Common myeloid progenitor, CD34-positive (primary cell): ENCODE measurements at regions not wholly inside any gene's neighbourhood (a gene's known extent, or its start where the extent isn't known, plus 50 kb on each side); places are given as distances from the start of the nearest gene placed in this dataset.

Experiments
- CTCF ChIA-PET: fragments of 350-600 bp; sonication (Branson Sonifier 250); formaldehyde crosslinking; loops from one replicate; lab custom pipeline; 2021; ENCODE audit warnings: antibody characterized with exemption; lab: Charles Lee
- POLR2A ChIA-PET: fragments of 350-600 bp; sonication (Branson Sonifier 250); formaldehyde crosslinking; loops from one replicate; lab custom pipeline; 2021; ENCODE audit warnings: antibody characterized with exemption; lab: Charles Lee
- DNase-seq, 3 donors: peaks; one replicate each; pipeline versions ENCODE4 v3.0.0 to v3.0.0-alpha.2; 2013
- H3K27ac ChIP-seq, 2 experiments: 1 replicate in 1 of 2; 2 replicates in 1 of 2; pipeline ENCODE4 v1.7.0; 2013; ENCODE audit warnings: inconsistent platforms in 2 of 2, low read length in 2 of 2, mild to moderate bottlenecking in 2 of 2, low read depth in 1 of 2, moderate library complexity in 1 of 2; ENCODE audit not compliant: severe bottlenecking in 2 of 2, insufficient read depth in 1 of 2, poor library complexity in 1 of 2
- H3K27me3 ChIP-seq, 5 experiments: replicated peaks in 2 of 5; 1 replicate in 3 of 5; 2 replicates in 2 of 5; pipeline versions ENCODE4 v1.6.1 to v1.7.0; 2013; ENCODE audit warnings: low read length in 4 of 5, mild to moderate bottlenecking in 2 of 5, moderate library complexity in 2 of 5, inconsistent platforms in 1 of 5; ENCODE audit not compliant: insufficient read depth in 5 of 5, control insufficient read depth in 4 of 5
- H3K36me3 ChIP-seq, 4 experiments: 1 replicate in 2 of 4; 2 replicates in 2 of 4; pipeline versions ENCODE4 v1.6.1 to v1.7.0; 2013; ENCODE audit warnings: low read length in 3 of 4, control low read depth in 1 of 4, mild to moderate bottlenecking in 1 of 4; ENCODE audit not compliant: control insufficient read depth in 4 of 4, insufficient read depth in 4 of 4
- H3K4me1 ChIP-seq, 4 experiments: 1 replicate in 3 of 4; 2 replicates in 1 of 4; pipeline versions ENCODE4 v1.6.1 to v1.7.1; 2013; ENCODE audit warnings: low read length in 3 of 4, mild to moderate bottlenecking in 3 of 4, control low read depth in 1 of 4, inconsistent platforms in 1 of 4, moderate library complexity in 1 of 4; ENCODE audit not compliant: control insufficient read depth in 4 of 4, insufficient read depth in 4 of 4; ENCODE audit errors: control extremely low read depth in 1 of 4
- H3K4me3 ChIP-seq, 7 experiments: 1 replicate in 4 of 7; 2 replicates in 3 of 7; pipeline versions ENCODE4 v1.5.1 to v1.7.0; 2013; ENCODE audit warnings: mild to moderate bottlenecking in 7 of 7, low read length in 6 of 7, moderate library complexity in 6 of 7, inconsistent platforms in 2 of 7, low read depth in 2 of 7, control low read depth in 1 of 7; ENCODE audit not compliant: insufficient read depth in 4 of 7, control insufficient read depth in 1 of 7; ENCODE audit errors: extremely low read depth in 1 of 7
- H3K9me3 ChIP-seq, 5 experiments: 1 replicate in 4 of 5; 2 replicates in 1 of 5; pipeline versions ENCODE4 v1.6.1 to v1.7.1; 2013; ENCODE audit warnings: low read length in 4 of 5, mild to moderate bottlenecking in 2 of 5, inconsistent platforms in 1 of 5, low read depth in 1 of 5, moderate library complexity in 1 of 5; ENCODE audit not compliant: control insufficient read depth in 4 of 5, insufficient read depth in 2 of 5; ENCODE audit errors: control extremely low read depth in 1 of 5
- WGBS: methylation state at CpG from one replicate; pipeline ENCODE4 v1.1.5; 2013; ENCODE audit not compliant: insufficient coverage; 5-methylcytosine and 5-hydroxymethylcytosine counted together

DNA sequence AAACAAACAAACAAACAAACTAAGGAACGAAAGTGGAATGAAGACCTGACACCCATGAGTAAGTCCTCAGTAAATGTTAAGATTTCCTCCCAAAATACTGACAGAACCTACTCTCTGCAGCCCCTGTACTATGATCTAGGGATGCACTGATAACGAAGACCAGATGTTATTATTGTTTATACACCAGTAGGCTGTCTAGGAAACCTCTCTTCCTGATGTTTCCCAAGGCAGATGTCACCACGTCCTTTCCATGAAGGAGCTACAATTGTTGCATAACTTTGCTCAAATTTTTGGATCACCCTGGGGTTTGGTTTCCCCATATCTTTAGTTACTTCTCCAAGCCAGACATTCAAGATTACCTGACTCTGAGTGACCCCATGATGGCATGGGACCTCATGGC lies 340.7 kb downstream of the MIAT start:
- Histone ChIP-seq H3K4me1 (no peaks in the 10 kb centered on the region), H3K27me3 (peaks cover 0 to 14% (median 0%) of the 10 kb centered on the region in 5 experiments), H3K4me3 (no peak overlapping the region), H3K9me3 (no peaks in the 10 kb centered on the region), H3K36me3 (no peaks in the 10 kb centered on the region), H3K27ac (no peak overlapping the region)
- ChIA-PET CTCF (no interaction called here), POLR2A (no interaction called here)
- no peak for DNase-seq
- 72% methylated on average over 3 of the region's 3 CpGs for WGBS

DNA sequence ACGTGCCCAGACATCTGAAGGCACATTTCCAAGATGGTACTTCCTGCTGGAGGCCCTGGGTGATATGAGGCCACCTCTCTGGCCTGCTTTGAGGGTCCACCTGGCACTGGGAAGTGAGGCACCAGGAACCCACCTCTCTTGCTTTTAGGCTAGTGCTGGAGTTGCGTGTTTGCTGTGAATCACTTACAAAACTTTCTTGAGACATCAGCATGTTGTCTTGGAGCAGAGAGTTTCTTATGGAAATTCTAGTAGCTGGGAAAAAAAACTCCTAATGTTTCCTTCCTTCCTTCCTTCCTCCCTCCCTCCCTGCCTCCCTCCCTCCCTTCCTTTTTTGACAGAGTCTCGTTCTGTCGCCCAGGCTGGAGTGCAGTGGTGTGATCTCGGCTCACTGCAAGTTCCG lies 341.3 kb downstream of the MIAT start:
- no peaks in the 10 kb centered on the region for H3K9me3 ChIP-seq
- POLR2A ChIA-PET = no interaction called here
- H3K27me3 ChIP-seq = peaks cover 0 to 19% (median 3%) of the 10 kb centered on the region in 5 experiments
- 46% methylated on average over 2 of the region's 6 CpGs for WGBS
- H3K27ac ChIP-seq = no peak overlapping the region
- no peaks in the 10 kb centered on the region for H3K36me3 ChIP-seq
- CTCF ChIA-PET = no interaction called here
- no peak for DNase-seq
- H3K4me1 ChIP-seq = no peaks in the 10 kb centered on the region
- H3K4me3 ChIP-seq = no peak overlapping the region

DNA sequence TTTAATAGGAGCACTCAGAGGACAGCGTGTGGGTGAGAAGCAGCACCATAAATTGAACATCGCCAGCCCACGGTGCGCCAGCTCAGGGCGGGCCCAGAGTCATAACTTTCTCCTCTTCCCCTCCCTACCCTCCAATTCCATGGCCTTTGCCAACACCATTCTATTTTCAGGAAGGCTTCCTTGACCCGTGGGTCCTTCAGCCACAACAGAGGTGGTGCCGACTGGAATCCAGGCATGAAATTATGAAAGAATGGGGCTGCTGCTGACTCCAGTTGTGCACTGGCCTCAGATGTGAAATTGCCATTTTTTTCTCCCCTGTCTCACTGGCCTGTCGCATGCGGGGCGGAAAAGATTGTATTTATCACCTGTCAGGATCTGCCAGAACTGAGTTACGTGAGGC lies 345.9 kb downstream of the MIAT start:
- no peaks in the 10 kb centered on the region for H3K9me3 ChIP-seq
- H3K36me3 ChIP-seq = no peaks in the 10 kb centered on the region
- 91% methylated on average over 9 of the region's 11 CpGs for WGBS
- ChIA-PET POLR2A (no interaction called here), CTCF (no interaction called here)
- H3K4me1 ChIP-seq = no peaks in the 10 kb centered on the region
- no peak overlapping the region for H3K27ac ChIP-seq
- H3K4me3 ChIP-seq = no peak overlapping the region
- DNase-seq = no peak
- peaks cover 0 to 27% (median 7%) of the 10 kb centered on the region in 5 experiments for H3K27me3 ChIP-seq

DNA sequence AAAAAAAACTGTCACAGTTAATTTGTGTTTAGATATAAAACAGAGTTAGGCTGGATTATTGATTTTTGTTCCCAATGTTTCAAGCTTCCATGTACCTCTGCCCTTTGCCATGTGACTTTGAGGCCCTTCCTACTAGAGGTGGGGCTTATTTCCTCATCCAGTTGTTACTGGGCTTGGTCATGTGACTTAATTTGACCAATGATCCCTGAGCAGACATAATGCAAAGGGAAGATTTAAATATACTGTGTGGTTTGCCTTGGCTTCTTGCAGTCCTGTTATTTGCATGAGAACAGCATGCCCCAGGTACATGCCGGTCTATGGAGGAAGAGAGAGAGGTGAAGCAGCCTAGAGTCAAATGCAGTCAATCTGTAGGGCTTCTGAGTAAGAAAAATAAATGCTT lies 347.0 kb downstream of the MIAT start:
- POLR2A ChIA-PET = interaction anchor here (0.6 kb wide), 1 partner anchor 1978 kb away, joined by 7 read pairs; no protein-coding TSS in a partner anchor
- 56% methylated on average over 1 of the region's 1 CpG for WGBS
- Histone ChIP-seq H3K4me3 (no peak overlapping the region), H3K36me3 (no peaks in the 10 kb centered on the region), H3K4me1 (no peaks in the 10 kb centered on the region), H3K27ac (no peak overlapping the region), H3K9me3 (no peaks in the 10 kb centered on the region), H3K27me3 (peaks cover 0 to 23% (median 7%) of the 10 kb centered on the region in 5 experiments)
- CTCF ChIA-PET = no interaction called here
- no peak for DNase-seq

DNA sequence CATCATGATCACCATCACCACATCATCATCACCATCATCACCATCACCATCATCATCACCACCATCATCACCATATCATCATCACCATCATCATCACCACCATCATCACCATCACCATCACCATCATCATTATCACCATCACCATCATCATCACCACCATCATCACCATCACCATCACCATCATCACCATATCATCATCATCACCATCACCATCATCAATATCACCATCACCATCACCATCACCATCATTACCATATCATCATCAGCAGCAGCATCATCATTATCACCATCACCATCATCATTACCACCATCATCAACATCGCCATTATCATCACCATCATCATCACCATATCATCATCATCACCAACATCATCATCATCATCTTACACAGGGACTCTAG lies 351.1 kb downstream of the MIAT start:
- ChIA-PET POLR2A (no interaction called here), CTCF (no interaction called here)
- WGBS = no CpG with 5 or more reads among the region's 1 CpG
- H3K9me3 ChIP-seq = no peaks in the 10 kb centered on the region
- DNase-seq = no peak
- peaks cover 0 to 25% (median 4%) of the 10 kb centered on the region in 5 experiments for H3K27me3 ChIP-seq
- no peaks in the 10 kb centered on the region for H3K36me3 ChIP-seq
- no peaks in the 10 kb centered on the region for H3K4me1 ChIP-seq
- H3K27ac ChIP-seq = no peak overlapping the region
- no peak overlapping the region for H3K4me3 ChIP-seq

DNA sequence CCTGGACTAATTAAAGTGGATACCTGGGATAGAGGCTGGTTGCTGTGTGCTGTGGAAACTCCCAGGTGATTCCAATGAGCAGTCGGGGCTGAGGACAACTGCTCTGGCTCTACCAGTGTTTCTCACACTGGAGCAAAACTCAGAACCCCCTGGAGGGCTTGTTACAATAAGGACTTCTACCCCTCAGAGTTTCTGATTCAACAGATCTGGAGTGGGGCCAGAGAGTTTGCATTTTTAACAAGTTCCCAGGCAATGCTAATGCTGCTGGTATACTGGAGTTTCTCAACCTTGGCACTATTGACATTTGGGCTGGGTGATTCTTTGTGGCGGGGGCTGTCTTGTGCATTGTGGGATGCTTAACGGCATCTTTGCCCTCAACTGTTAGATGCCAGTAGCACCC lies 353.7 kb downstream of the MIAT start:
- Histone ChIP-seq H3K27ac (no peak overlapping the region), H3K36me3 (no peaks in the 10 kb centered on the region), H3K9me3 (peaks cover 0 to 2% (median 0%) of the 10 kb centered on the region in 5 experiments), H3K27me3 (peaks cover 0 to 30% (median 4%) of the 10 kb centered on the region in 5 experiments), H3K4me3 (no peak overlapping the region), H3K4me1 (no peaks in the 10 kb centered on the region)
- no peak for DNase-seq
- ChIA-PET CTCF (no interaction called here), POLR2A (no interaction called here)
- WGBS = 92% methylated on average over 2 of the region's 3 CpGs

DNA sequence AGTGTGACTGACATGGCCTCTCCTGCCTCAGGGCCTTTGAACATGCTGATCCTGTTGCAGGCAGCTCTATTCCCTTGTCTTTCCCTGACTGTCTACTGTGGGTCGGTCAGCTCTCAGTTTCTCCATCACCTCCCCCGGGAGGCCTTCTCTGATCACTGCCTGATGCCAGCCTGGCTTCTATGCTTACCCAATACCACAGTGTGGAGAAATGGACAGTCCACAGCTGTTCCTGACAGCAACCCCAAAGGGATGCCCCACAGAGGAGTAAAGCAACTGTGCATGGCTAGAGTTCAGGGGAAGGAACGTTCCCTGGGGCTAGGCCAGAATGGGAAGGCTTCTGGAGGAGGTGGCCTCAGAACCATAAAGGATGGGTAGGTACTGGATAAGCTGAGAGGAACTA lies 354.3 kb downstream of the MIAT start:
- Histone ChIP-seq H3K9me3 (peaks cover 0 to 2% (median 0%) of the 10 kb centered on the region in 5 experiments), H3K27me3 (peaks cover 0 to 34% (median 4%) of the 10 kb centered on the region in 5 experiments), H3K36me3 (no peaks in the 10 kb centered on the region), H3K27ac (no peak overlapping the region), H3K4me1 (no peaks in the 10 kb centered on the region), H3K4me3 (no peak overlapping the region)
- CTCF ChIA-PET = no interaction called here
- POLR2A ChIA-PET = no interaction called here
- DNase-seq = no peak
- 100% methylated on average over 3 of the region's 3 CpGs for WGBS
